ENCODE measurements at regions not wholly inside any gene's neighbourhood (a gene's known extent, or its start where the extent isn't known, plus 50 kb on each side); places are given as distances from the start of the nearest gene placed in this dataset.

DNA sequence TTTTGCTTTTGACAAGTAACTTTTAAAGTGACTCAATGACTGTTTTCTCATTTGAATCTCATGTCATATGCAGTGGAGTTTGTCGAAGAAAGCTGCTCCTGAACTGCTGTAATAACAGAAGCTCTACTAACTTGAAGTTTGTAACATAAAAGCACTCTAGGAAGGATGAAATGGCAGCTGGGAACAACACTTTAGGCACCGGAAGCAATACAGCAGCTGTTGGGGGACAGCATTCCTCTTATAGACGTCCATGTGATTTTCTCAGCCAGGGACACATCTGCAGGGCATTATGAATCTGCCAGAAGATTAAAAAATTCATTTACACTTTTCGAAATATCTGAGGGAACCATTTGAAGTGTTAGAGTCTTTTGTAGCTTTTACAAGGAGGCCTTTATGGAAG, 1035.8 kb downstream of the ADGRL3 start:
- H3K27ac ChIP-seq, result no peak overlapping the region
- no peak for DNase-seq (ENCODE audit: low spot score in 2 of 2)
- H3K36me3 ChIP-seq, result no peaks in the 10 kb centered on the region
- no peaks in the 10 kb centered on the region for H3K27me3 ChIP-seq
- H3K4me1 ChIP-seq, result no peaks in the 10 kb centered on the region
- TF ChIP-seq, protein P1, sequence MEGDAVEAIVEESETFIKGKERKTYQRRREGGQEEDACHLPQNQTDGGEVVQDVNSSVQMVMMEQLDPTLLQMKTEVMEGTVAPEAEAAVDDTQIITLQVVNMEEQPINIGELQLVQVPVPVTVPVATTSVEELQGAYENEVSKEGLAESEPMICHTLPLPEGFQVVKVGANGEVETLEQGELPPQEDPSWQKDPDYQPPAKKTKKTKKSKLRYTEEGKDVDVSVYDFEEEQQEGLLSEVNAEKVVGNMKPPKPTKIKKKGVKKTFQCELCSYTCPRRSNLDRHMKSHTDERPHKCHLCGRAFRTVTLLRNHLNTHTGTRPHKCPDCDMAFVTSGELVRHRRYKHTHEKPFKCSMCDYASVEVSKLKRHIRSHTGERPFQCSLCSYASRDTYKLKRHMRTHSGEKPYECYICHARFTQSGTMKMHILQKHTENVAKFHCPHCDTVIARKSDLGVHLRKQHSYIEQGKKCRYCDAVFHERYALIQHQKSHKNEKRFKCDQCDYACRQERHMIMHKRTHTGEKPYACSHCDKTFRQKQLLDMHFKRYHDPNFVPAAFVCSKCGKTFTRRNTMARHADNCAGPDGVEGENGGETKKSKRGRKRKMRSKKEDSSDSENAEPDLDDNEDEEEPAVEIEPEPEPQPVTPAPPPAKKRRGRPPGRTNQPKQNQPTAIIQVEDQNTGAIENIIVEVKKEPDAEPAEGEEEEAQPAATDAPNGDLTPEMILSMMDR (IDR thresholded peaks at IDR 0.05), result no peak
- TF ChIP-seq POLR2A (IDR thresholded peaks at IDR 0.05), result no peak
- TF ChIP-seq POLR2AphosphoS5 (IDR thresholded peaks at IDR 0.05), result no peak
- no peak for TF ChIP-seq EP300 (IDR thresholded peaks at IDR 0.05)
- 41% methylated on average over 4 of the region's 4 CpGs for WGBS
- H3K9me3 ChIP-seq, result peaks cover 5% of the 10 kb centered on the region
- H3K4me3 ChIP-seq, result no peak overlapping the region

GRCh38 chr4:62232814-62233213, 1032.7 kb downstream of the ADGRL3 start:
- H3K27me3 ChIP-seq, result no peaks in the 10 kb centered on the region
- no peaks in the 10 kb centered on the region for H3K9me3 ChIP-seq
- WGBS, result 71% methylated on average over 3 of the region's 3 CpGs
- no peaks in the 10 kb centered on the region for H3K4me1 ChIP-seq
- no peaks in the 10 kb centered on the region for H3K36me3 ChIP-seq
- H3K27ac ChIP-seq, result no peak overlapping the region
- TF ChIP-seq EP300 (IDR thresholded peaks at IDR 0.05) (no peak), POLR2A (IDR thresholded peaks at IDR 0.05) (no peak), POLR2AphosphoS5 (IDR thresholded peaks at IDR 0.05) (no peak)
- TF ChIP-seq, protein P1 (IDR thresholded peaks at IDR 0.05), result no peak
- no peak for DNase-seq (ENCODE audit: low spot score in 2 of 2)
- no peak overlapping the region for H3K4me3 ChIP-seq

DNA sequence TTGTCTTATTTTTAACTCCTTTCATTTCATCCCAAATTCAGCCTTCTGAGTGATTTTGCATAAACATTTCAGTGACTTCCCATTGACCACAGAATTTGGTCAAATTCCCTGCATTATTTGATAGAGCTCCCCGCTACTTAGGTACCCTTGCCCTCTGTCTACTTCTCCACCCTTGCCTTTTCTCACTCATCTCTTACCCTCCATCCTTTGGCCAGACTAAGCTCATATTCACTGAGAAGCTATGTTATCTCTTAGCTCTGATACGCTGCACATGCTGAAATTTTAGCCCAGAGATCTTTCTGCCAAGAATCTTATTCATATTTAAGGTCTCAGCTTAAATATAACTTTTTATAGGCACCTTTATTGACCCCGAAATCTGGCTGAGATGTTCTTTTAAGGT, 1031.9 kb downstream of the ADGRL3 start:
- TF ChIP-seq POLR2A (IDR thresholded peaks at IDR 0.05), result no peak
- no peak for TF ChIP-seq EP300 (IDR thresholded peaks at IDR 0.05)
- no peak for TF ChIP-seq POLR2AphosphoS5 (IDR thresholded peaks at IDR 0.05)
- TF ChIP-seq, protein P1 (IDR thresholded peaks at IDR 0.05), result no peak
- Histone ChIP-seq H3K27me3 (no peaks in the 10 kb centered on the region), H3K27ac (no peak overlapping the region), H3K9me3 (no peaks in the 10 kb centered on the region), H3K4me1 (no peaks in the 10 kb centered on the region), H3K4me3 (no peak overlapping the region), H3K36me3 (no peaks in the 10 kb centered on the region)
- 90% methylated on average over 3 of the region's 3 CpGs for WGBS
- no peak for DNase-seq (ENCODE audit: low spot score in 2 of 2)

DNA sequence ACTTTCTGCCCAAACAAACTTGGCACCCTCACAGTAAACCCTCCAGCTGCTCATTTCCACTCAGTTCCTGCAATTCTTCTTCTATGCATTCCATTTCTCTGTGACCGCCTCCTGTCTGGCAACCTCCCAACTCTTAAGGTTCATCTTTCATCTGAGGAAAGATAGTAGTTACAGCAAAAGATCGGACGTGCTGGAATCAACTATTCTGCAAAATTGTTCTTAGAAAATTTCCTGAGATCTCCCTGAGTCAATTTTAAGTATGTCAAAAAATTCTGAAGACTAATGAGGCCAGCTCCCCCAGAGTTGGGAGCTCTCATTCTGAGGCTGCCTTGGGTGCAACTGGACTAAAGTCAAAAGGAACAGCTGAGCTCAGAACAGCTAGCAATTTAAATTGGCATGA, 1026.0 kb downstream of the ADGRL3 start:
- TF ChIP-seq POLR2AphosphoS5 (IDR thresholded peaks at IDR 0.05) (no peak), POLR2A (IDR thresholded peaks at IDR 0.05) (no peak), EP300 (IDR thresholded peaks at IDR 0.05) (no peak)
- TF ChIP-seq, protein P1 (IDR thresholded peaks at IDR 0.05), result no peak
- Histone ChIP-seq H3K36me3 (no peaks in the 10 kb centered on the region), H3K27me3 (no peaks in the 10 kb centered on the region), H3K27ac (no peak overlapping the region), H3K9me3 (no peaks in the 10 kb centered on the region), H3K4me1 (no peaks in the 10 kb centered on the region), H3K4me3 (no peak overlapping the region)
- WGBS, result 21% methylated on average over 3 of the region's 3 CpGs
- DNase-seq (ENCODE audit: low spot score in 2 of 2), result no peak

- 80% methylated on average over 4 of the region's 4 CpGs for WGBS
- DNase-seq (ENCODE audit: low spot score in 2 of 2), result no peak
- TF ChIP-seq POLR2A (IDR thresholded peaks at IDR 0.05) (no peak), POLR2AphosphoS5 (IDR thresholded peaks at IDR 0.05) (no peak), EP300 (IDR thresholded peaks at IDR 0.05) (no peak)
- TF ChIP-seq, protein P1 (IDR thresholded peaks at IDR 0.05), result no peak
Observed at GRCh38 chr4:62222121-62222520, 1022.0 kb downstream of the ADGRL3 start.

More at GRCh38 chr4:62222121-62222520, 1022.0 kb downstream of the ADGRL3 start:
- no peaks in the 10 kb centered on the region for H3K27me3 ChIP-seq
- H3K27ac ChIP-seq, result no peak overlapping the region
- H3K4me3 ChIP-seq, result no peak overlapping the region
- no peaks in the 10 kb centered on the region for H3K36me3 ChIP-seq
- no peaks in the 10 kb centered on the region for H3K9me3 ChIP-seq
- no peaks in the 10 kb centered on the region for H3K4me1 ChIP-seq
